ENCODE measurements at regions not wholly inside any gene's neighbourhood (a gene's known extent, or its start where the extent isn't known, plus 50 kb on each side); places are given as distances from the start of the nearest gene placed in this dataset.
A peak's percentile ranks its signal among the peaks of the same experiment; 100 is the strongest.

- TF ChIP-seq RFX5 (IDR thresholded peaks at IDR 0.05; ENCODE audit: low read length): no peak
- TF ChIP-seq GABPA (IDR thresholded peaks at IDR 0.05; ENCODE audit: low read depth): no peak
- TF ChIP-seq GATA2 (CRISPR knock-in tag; IDR thresholded peaks at IDR 0.05): no peak
Observed at GRCh38 chr2:57711991-57712390, 334.6 kb upstream of the VRK2 start (continued).

- TF ChIP-seq MAX (IDR thresholded peaks at IDR 0.05; ENCODE audit: low read depth) (no peak), SMC3 (IDR thresholded peaks at IDR 0.05; ENCODE audit: low read depth, low read length) (peak; percentile 50), ZBTB33 (IDR thresholded peaks at IDR 0.05; ENCODE audit: borderline replicate concordance, low read depth) (no peak), FOXJ3 (CRISPR knock-in tag; IDR thresholded peaks at IDR 0.05) (no peak), TCF12 (IDR thresholded peaks at IDR 0.05) (no peak), RFX5 (IDR thresholded peaks at IDR 0.05; ENCODE audit: low read length) (no peak), JUND (IDR thresholded peaks at IDR 0.05) (no peak; the same call in 1 of the 2 replicates), CTCF (IDR thresholded peaks at IDR 0.05) (peak; percentile 74), FOSL2 (IDR thresholded peaks at IDR 0.05; ENCODE audit: borderline replicate concordance, low read depth) (no peak), RAD21 (IDR thresholded peaks at IDR 0.05; ENCODE audit: low read length) (peak; percentile 85), PBX3 (IDR thresholded peaks at IDR 0.05) (no peak), USF2 (IDR thresholded peaks at IDR 0.05; ENCODE audit: borderline replicate concordance, low read depth, low read length) (no peak), RCOR1 (IDR thresholded peaks at IDR 0.05; ENCODE audit: low read length) (no peak), FOXM1 (IDR thresholded peaks at IDR 0.05; ENCODE audit: low read depth) (no peak), IRF3 (IDR thresholded peaks at IDR 0.05; ENCODE audit: low read depth, low read length) (no peak)
- H3K4me1 ChIP-seq (ENCODE audit: control insufficient read depth in 1 of 2, insufficient read depth in 2 of 2, low read depth in 1 of 2, low read length in 1 of 2): no peaks in the 10 kb centered on the region; a peak in 1 of 4 replicates
- ChIA-PET CTCF (interaction anchor here (0.5 to 1.5 kb wide), 21 partner anchors 9 to 997 kb away, joined by 3 to 16 read pairs (median 4); no protein-coding TSS in a partner anchor), POLR2A (interaction anchor here (1.0 kb wide), 1 partner anchor 727 kb away, joined by 3 read pairs; no protein-coding TSS in a partner anchor)
- H3K79me2 ChIP-seq (ENCODE audit: insufficient read depth): no peaks in the 10 kb centered on the region
- no peaks in the 10 kb centered on the region for H3K9me2 ChIP-seq
- H3K9me3 ChIP-seq: no peaks in the 10 kb centered on the region; the same call in 1 of the 2 replicates
- DNase-seq: peak; percentile 59
- no peak overlapping the region for H3K27ac ChIP-seq (ENCODE audit: low read depth in 2 of 2, low read length in 1 of 2)
- no peaks in the 10 kb centered on the region; the same call in 1 of the 2 replicates for H3K27me3 ChIP-seq (ENCODE audit: insufficient read depth)
- H3K9ac ChIP-seq: no peak overlapping the region
- H3F3A ChIP-seq (replicated peaks; ENCODE audit: insufficient read depth): no peaks in the 10 kb centered on the region
- H3K4me2 ChIP-seq: peak overlapping the region; percentile 26; the same call in 1 of the 2 replicates
- peak overlapping the region; percentile 87 for H2AFZ ChIP-seq (ENCODE audit: low read depth)
- H3K4me3 ChIP-seq (ENCODE audit: low read depth in 2 of 2, low read length in 1 of 2): peak overlapping the region; percentile 9 to 42; a peak in 2 of 4 replicates
- H3K36me3 ChIP-seq (replicated peaks in 1 of 2; ENCODE audit: control insufficient read depth in 1 of 2, insufficient read depth in 2 of 2, low read length in 1 of 2): no peaks in the 10 kb centered on the region
- no peaks in the 10 kb centered on the region for H4K20me1 ChIP-seq (ENCODE audit: insufficient read depth)
- 34% methylated on average over 16 of the region's 16 CpGs for WGBS (ENCODE audit: low lambda C conversion rate)
Observed at GRCh38 chr2:57720728-57721627, 325.6 kb upstream of the VRK2 start.
